Erythroblast (primary cell): ENCODE measurements at regions not wholly inside any gene's neighbourhood (a gene's known extent, or its start where the extent isn't known, plus 50 kb on each side); places are given as distances from the start of the nearest gene placed in this dataset.

ENCODE experiments used
- GATA1 ChIP-seq: IDR thresholded peaks from 2 replicates; pipeline ENCODE4 v1.6.1; 2011; ENCODE audit warnings: low read depth, mild to moderate bottlenecking, control low read depth, low read length, moderate library complexity
- POLR2A ChIP-seq: IDR thresholded peaks from 2 replicates; pipeline ENCODE4 v1.6.1; 2011; ENCODE audit warnings: mild to moderate bottlenecking, low read length

DNA sequence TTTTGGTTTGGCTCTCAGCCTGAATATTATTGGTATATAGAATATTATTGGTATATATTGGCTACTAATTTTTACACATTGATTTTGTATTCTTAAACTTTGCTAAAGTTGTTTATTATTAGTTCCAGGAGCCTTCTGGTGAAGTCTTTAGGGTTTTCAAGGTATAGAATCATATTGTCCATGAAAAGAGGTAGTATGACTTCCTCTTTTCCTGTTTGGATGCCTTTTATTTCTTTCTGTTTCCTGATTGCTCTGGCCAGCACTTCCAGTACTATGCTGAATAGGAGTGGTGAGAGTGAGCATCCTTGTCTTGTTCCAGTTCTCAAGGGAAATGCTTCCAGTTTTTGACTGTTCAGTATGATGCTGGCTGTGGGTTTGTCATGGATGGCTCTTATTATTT, 107.3 kb upstream of the LIPC start:
- TF ChIP-seq POLR2A (no peak), GATA1 (no peak)
